ENCODE measurements at regions not wholly inside any gene's neighbourhood (a gene's known extent, or its start where the extent isn't known, plus 50 kb on each side); places are given as distances from the start of the nearest gene placed in this dataset.

DNA sequence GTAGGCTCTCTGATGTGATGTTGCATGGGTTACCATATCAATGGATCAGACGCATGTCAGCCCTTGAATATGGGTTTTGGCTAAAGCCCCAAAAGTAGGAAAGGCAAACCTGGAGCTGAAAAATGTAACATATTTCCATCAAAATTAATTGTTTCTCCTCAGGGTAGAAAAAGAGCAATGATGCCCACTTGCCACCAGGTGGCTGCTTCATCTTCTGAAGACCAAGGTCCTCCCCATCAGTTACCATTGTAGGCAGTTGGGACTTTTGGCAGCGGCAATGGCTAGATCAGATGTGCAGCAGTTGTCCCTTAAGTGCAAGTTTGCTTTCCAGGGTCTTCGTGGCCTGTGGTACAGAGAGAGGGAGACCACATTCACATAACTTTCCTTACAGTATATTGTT, 118.2 kb downstream of the NAF1 start:
- ChIA-PET POLR2A (no interaction called here), CTCF (interaction anchor here (1.5 kb wide), 1 partner anchor 284 kb away, joined by 5 read pairs; no protein-coding TSS in a partner anchor)
- peak; percentile 42 for DNase-seq (ENCODE audit: extremely low spot score)
- TF ChIP-seq LEF1 (IDR thresholded peaks at IDR 0.05; ENCODE audit: borderline replicate concordance) (no peak), ARNT (IDR thresholded peaks at IDR 0.05) (no peak), SP1 (IDR thresholded peaks at IDR 0.05) (no peak), SUZ12 (IDR thresholded peaks at IDR 0.05) (no peak), ELF4 (IDR thresholded peaks at IDR 0.05) (no peak), FOXK2 (IDR thresholded peaks at IDR 0.05) (no peak), FOXA1 (IDR thresholded peaks at IDR 0.05) (no peak), TARDBP (IDR thresholded peaks at IDR 0.05) (no peak), L3MBTL2 (conservative IDR thresholded peaks at IDR 0.05) (no peak), NFRKB (IDR thresholded peaks at IDR 0.05) (no peak), HDGF (IDR thresholded peaks at IDR 0.05; ENCODE audit: borderline replicate concordance) (no peak), FOXM1 (IDR thresholded peaks at IDR 0.05; ENCODE audit: borderline replicate concordance) (no peak), BHLHE40 (IDR thresholded peaks at IDR 0.05; ENCODE audit: borderline replicate concordance) (no peak), PKNOX1 (IDR thresholded peaks at IDR 0.05) (no peak)

DNA sequence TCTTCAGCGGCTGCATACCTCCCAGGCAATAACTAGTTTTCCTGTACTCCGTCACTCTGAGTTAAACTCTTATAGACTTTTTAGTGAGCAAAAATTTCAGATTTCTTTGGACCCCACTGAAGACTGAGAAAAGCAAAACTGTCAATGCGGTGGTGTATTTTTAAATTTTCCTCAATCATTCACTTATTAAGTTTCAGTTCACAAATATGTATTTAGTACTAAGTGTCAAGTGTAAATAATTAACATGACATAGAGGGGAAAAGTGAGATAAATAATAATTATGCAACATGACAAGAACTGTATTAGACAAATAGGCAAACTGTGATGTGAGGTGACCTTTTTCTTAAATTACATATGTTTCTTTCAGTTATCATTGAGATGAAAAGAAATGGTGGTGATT, 124.4 kb downstream of the NAF1 start:
- TF ChIP-seq ZNF384 (IDR thresholded peaks at IDR 0.05) (no peak), PKNOX1 (IDR thresholded peaks at IDR 0.05) (no peak), FOXK2 (IDR thresholded peaks at IDR 0.05) (no peak), TARDBP (IDR thresholded peaks at IDR 0.05) (no peak), FOXA1 (IDR thresholded peaks at IDR 0.05) (no peak), CTBP1 (IDR thresholded peaks at IDR 0.05; ENCODE audit: borderline replicate concordance) (no peak), ELF4 (IDR thresholded peaks at IDR 0.05) (no peak), FOXM1 (IDR thresholded peaks at IDR 0.05; ENCODE audit: borderline replicate concordance) (no peak), ARNT (IDR thresholded peaks at IDR 0.05) (no peak), SP1 (IDR thresholded peaks at IDR 0.05) (no peak), LEF1 (IDR thresholded peaks at IDR 0.05; ENCODE audit: borderline replicate concordance) (no peak), BHLHE40 (IDR thresholded peaks at IDR 0.05; ENCODE audit: borderline replicate concordance) (no peak), HDGF (IDR thresholded peaks at IDR 0.05; ENCODE audit: borderline replicate concordance) (no peak), L3MBTL2 (conservative IDR thresholded peaks at IDR 0.05) (no peak)
- CTCF ChIA-PET = no interaction called here
- POLR2A ChIA-PET = no interaction called here
- DNase-seq (ENCODE audit: extremely low spot score) = no peak

DNA sequence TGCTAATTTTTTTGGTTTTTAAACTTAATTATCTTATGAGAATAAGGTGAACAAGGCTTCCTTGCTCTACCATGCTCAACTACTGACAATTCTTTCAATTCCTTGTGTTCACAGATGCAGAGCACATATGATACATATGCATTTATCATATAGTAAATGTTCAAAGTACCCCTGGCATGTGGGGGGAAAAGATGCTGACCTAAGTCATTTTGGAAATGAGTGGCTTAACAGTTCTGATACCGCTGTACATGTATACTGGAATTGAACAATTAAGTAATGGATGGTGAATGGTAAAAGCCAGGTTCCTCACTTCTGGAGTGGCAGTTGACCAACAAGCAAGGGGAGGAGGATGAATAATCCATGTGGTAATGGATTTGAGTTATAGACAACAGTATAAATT, 149.6 kb downstream of the NAF1 start:
- POLR2A ChIA-PET = no interaction called here
- CTCF ChIA-PET = no interaction called here
- DNase-seq (ENCODE audit: extremely low spot score) = no peak
- TF ChIP-seq L3MBTL2 (conservative IDR thresholded peaks at IDR 0.05) = no peak
- no peak for TF ChIP-seq CTBP1 (IDR thresholded peaks at IDR 0.05; ENCODE audit: borderline replicate concordance)
- no peak for TF ChIP-seq ARNT (IDR thresholded peaks at IDR 0.05)
- no peak for TF ChIP-seq FOXK2 (IDR thresholded peaks at IDR 0.05)
- no peak for TF ChIP-seq PKNOX1 (IDR thresholded peaks at IDR 0.05)
- no peak for TF ChIP-seq HDGF (IDR thresholded peaks at IDR 0.05; ENCODE audit: borderline replicate concordance)
- TF ChIP-seq LEF1 (IDR thresholded peaks at IDR 0.05; ENCODE audit: borderline replicate concordance) = no peak
- TF ChIP-seq FOXA1 (IDR thresholded peaks at IDR 0.05) = no peak
- TF ChIP-seq ELF4 (IDR thresholded peaks at IDR 0.05) = no peak
- TF ChIP-seq ZNF384 (IDR thresholded peaks at IDR 0.05) = no peak
- TF ChIP-seq TARDBP (IDR thresholded peaks at IDR 0.05) = no peak
- no peak for TF ChIP-seq SUZ12 (IDR thresholded peaks at IDR 0.05)
- TF ChIP-seq FOXM1 (IDR thresholded peaks at IDR 0.05; ENCODE audit: borderline replicate concordance) = no peak
- TF ChIP-seq NFRKB (IDR thresholded peaks at IDR 0.05) = no peak
- TF ChIP-seq SP1 (IDR thresholded peaks at IDR 0.05) = no peak
- TF ChIP-seq BHLHE40 (IDR thresholded peaks at IDR 0.05; ENCODE audit: borderline replicate concordance) = no peak

- no peak for DNase-seq (ENCODE audit: extremely low spot score)
- POLR2A ChIA-PET = interaction anchor here (0.7 kb wide), 1 partner anchor 481 kb away, joined by 3 read pairs; the partner anchor contains the start of gene TMA16
- no peak for TF ChIP-seq FOXA1 (IDR thresholded peaks at IDR 0.05)
- no peak for TF ChIP-seq NFRKB (IDR thresholded peaks at IDR 0.05)
- TF ChIP-seq SP1 (IDR thresholded peaks at IDR 0.05) = no peak
- no peak for TF ChIP-seq ZNF384 (IDR thresholded peaks at IDR 0.05)
- no peak for TF ChIP-seq BHLHE40 (IDR thresholded peaks at IDR 0.05; ENCODE audit: borderline replicate concordance)
- no peak for TF ChIP-seq ELF4 (IDR thresholded peaks at IDR 0.05)
- TF ChIP-seq PKNOX1 (IDR thresholded peaks at IDR 0.05) = no peak
- CTCF ChIA-PET = no interaction called here
Observed at GRCh38 chr4:163012816-163013215, 153.9 kb downstream of the NAF1 start.

GRCh38 chr4:163003979-163004378, 162.7 kb downstream of the NAF1 start:
- DNase-seq (ENCODE audit: extremely low spot score) = no peak
- POLR2A ChIA-PET = no interaction called here
- CTCF ChIA-PET = no interaction called here
- TF ChIP-seq TARDBP (IDR thresholded peaks at IDR 0.05) (no peak), FOXA1 (IDR thresholded peaks at IDR 0.05) (no peak), ELF4 (IDR thresholded peaks at IDR 0.05) (no peak), SUZ12 (IDR thresholded peaks at IDR 0.05) (no peak), BHLHE40 (IDR thresholded peaks at IDR 0.05; ENCODE audit: borderline replicate concordance) (no peak), HDGF (IDR thresholded peaks at IDR 0.05; ENCODE audit: borderline replicate concordance) (no peak), LEF1 (IDR thresholded peaks at IDR 0.05; ENCODE audit: borderline replicate concordance) (no peak), ZNF384 (IDR thresholded peaks at IDR 0.05) (no peak), NFRKB (IDR thresholded peaks at IDR 0.05) (no peak), CTBP1 (IDR thresholded peaks at IDR 0.05; ENCODE audit: borderline replicate concordance) (no peak), FOXK2 (IDR thresholded peaks at IDR 0.05) (no peak), FOXM1 (IDR thresholded peaks at IDR 0.05; ENCODE audit: borderline replicate concordance) (no peak), L3MBTL2 (conservative IDR thresholded peaks at IDR 0.05) (no peak), PKNOX1 (IDR thresholded peaks at IDR 0.05) (no peak), SP1 (IDR thresholded peaks at IDR 0.05) (no peak), ARNT (IDR thresholded peaks at IDR 0.05) (no peak)
